Caki2 (cell line): ENCODE measurements at regions not wholly inside any gene's neighbourhood (a gene's known extent, or its start where the extent isn't known, plus 50 kb on each side); places are given as distances from the start of the nearest gene placed in this dataset.

ENCODE experiments used
- DNase-seq: peaks from one replicate; pipeline ENCODE4 v3.0.0-alpha.2; 2015; ENCODE audit warnings: low read depth
- in situ Hi-C: cut with HindIII; loops from 2 replicates; pipeline ENCODE4 v1.10.0; 2016; ENCODE audit warnings: low sequenced_read_pairs, low pct_unique_long_range_greater_than_20kb, mixed read lengths

GRCh38 chr22:27197618-27198017 is 540.2 kb downstream of the MIAT start:
- in situ Hi-C loops = no loop called here
- DNase-seq = no peak

DNA sequence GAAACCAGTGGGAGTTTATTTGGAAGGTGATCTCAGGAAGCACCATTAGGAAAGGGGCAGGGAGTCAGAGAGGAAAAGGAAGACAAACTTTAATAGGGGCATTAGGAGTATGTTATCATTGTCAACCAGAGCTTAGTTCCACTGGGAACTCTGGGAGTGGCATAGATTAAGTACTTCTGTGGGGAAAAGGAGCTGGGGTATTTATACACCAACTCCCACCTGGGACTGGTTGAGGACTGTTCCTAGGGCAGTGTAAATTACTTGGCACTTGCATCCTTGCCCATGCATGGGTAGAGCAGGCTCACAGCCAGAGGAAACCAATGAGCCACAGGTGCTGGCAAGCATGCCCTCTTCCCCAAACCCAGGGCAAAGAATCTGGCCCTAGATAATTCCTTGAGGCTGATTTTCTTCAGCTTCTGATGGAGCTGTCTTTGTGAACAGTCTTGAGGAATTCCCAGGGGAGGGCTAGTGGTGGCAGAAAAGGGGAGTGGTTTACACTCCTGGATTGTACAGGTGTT is 541.2 kb downstream of the MIAT start:
- DNase-seq = no peak
- in situ Hi-C loops = no loop called here

- in situ Hi-C loops = no loop called here
- DNase-seq = no peak
Measured at GRCh38 chr22:27199354-27199753, 542.0 kb downstream of the MIAT start.

GRCh38 chr22:27201276-27201675 is 543.9 kb downstream of the MIAT start:
- DNase-seq = no peak
- in situ Hi-C loops = no loop called here

GRCh38 chr22:27201741-27202140 is 544.4 kb downstream of the MIAT start:
- no peak for DNase-seq
- in situ Hi-C loops = no loop called here

DNA sequence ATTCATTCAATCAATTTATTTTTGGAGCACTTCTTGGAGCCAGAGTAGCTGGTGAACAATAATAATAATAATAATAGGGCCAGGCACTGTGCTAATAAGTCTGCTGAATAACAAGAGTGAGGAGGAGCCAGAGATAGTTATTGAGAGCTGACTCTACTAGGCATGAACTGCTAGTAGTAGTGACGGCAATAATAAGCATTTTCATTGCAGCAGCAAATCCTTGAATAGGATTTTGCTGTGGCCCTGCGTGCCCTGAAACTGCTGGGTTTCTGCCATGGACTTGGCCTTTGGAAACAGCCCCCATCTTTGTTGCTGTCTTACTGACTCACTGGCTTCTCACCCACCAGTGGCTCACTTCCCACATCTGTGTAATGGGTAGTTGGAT is 545.9 kb downstream of the MIAT start:
- no peak for DNase-seq
- in situ Hi-C loops = no loop called here

DNA sequence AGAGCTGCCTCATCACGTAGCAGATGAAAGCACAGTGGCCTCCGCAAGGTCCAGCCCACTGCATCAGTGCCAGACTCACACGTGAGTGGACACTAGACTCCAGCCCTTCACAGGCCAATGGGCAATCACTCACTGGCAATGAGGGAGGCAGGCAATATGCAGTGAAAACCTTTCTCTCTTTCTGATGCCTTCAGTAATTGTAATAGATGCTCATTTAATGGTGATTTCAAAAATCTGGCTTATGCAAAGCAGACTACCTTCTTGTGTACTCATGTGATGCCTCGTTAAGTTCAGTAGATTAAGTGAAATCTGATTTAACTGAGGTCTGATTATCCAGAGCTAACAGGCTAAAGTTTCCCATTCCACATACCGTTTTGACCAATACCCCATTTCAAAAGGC is 546.9 kb downstream of the MIAT start:
- no peak for DNase-seq
- in situ Hi-C loops = no loop called here

DNA sequence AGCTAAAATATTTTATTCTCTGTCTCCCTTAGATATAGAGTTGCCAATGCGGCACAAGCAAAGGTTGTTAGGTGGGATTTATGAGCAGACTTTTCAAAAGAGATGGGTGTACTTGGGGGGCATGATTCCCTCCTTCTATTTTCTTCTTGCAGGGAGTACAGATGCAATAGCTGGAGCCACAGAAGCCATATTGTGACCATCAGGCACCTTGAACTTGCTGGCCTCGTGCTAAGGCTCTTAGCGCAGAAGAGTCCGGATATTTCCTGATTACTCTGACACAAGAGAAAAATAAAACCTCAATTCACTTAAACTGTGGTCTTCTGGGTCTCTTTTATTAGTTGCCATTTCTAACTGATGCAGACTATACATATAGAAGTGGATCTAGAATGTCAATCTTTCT is 547.4 kb downstream of the MIAT start:
- in situ Hi-C loops = no loop called here
- no peak for DNase-seq

DNA sequence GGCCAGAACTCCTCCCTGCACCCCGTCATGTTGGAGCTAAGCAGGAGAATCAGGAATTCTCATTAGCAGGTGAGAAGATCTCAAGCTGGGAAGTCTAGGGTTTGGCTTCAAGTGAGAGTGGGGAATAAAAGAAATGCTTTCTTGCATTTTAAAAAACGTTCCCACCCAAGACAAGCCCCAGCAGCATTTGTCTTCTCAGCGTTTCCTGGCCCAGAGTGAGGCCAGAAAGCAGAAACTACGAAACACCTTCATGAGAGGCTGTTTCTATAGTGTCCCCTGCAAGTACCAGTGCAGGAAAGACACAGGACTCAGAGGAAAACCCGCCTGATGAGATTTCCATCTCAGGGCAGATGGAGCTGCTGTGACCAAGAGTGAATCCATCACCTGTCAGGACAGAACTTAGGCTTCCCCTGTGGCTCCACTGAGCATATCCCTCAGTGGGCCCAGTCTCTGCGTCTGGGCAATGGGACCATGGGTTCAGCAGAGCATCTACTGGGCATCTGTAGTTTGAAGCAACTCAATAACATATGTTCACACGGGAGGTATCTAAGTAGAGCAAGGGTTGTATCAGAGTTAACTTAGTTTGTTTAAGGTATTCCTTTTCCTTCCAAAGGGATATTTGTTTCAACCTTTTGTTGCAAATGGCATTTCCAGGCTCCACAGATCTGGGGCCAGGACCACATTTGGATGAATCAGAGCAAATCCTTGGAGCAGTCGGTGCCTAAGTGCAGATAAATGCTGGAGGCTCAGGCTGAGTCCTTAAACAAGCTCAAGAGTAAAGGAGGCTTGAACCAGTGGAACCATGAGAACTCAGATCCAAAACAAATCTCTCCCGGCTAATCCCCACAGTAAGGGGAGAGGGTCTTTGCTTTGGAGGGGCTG is 548.3 kb downstream of the MIAT start:
- DNase-seq = no peak
- in situ Hi-C loops = no loop called here

DNA sequence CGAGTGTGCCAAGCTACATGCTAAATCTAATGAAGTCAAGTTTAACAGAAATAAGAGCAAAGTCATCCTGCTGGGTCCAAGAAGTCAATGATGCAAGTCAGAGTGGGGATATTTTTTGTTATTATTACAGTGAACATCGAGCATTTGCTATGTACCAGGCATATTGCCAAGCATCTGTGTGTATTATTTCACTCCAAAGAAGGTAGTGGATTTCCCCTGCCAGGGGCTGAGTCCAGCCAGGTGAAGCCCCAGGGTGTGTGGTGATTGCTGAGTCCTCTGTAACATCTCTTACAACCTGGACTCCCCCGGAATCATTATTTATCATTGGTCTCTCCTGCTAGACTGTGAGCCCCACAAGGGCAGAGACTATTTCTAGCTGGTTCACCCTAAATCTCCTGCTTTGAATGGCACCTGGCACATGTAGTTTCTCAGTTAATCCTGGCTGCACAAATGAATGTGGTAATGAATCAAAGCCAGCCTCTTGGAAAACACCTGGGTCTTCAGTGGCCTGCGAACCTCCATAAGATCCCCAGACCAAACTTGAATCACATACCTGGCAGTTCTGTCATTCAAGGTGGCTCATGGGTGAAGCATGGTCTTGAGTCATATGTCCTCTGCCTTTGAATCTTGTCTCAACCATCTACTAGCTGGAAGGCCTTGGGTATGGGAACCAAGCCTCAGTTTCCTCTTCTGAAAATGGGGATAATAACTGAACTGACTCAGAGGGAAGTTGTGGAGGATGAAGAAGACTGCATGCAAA is 549.2 kb downstream of the MIAT start:
- DNase-seq = peak; percentile 61
- in situ Hi-C loops = no loop called here

GRCh38 chr22:27207266-27207665 is 549.9 kb downstream of the MIAT start:
- no peak for DNase-seq
- in situ Hi-C loops = no loop called here

DNA sequence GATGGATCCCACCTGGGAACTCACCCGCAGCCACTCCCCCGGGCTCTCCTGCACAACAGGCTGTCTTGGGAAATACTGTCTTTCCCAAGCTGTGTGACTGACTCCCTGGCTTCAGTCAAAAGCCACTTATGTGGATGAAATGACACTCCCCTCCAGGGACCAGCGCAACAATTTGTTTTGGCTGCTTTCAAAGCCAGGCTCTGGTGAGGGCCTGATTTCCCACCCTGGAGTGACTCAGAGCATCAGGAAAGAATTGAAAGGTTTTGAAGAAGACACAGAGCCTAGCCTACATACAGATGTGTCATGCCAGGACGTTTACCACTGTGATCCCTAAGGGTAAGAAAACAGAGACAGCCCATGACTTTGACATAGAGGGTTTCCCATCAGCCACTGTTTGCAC is 550.5 kb downstream of the MIAT start:
- DNase-seq = peak; percentile 62
- in situ Hi-C loops = no loop called here

GRCh38 chr22:27210111-27210730 is 552.8 kb downstream of the MIAT start:
- in situ Hi-C loops = no loop called here
- no peak for DNase-seq

GRCh38 chr22:27212102-27212501 is 554.7 kb downstream of the MIAT start:
- in situ Hi-C loops = no loop called here
- no peak for DNase-seq

DNA sequence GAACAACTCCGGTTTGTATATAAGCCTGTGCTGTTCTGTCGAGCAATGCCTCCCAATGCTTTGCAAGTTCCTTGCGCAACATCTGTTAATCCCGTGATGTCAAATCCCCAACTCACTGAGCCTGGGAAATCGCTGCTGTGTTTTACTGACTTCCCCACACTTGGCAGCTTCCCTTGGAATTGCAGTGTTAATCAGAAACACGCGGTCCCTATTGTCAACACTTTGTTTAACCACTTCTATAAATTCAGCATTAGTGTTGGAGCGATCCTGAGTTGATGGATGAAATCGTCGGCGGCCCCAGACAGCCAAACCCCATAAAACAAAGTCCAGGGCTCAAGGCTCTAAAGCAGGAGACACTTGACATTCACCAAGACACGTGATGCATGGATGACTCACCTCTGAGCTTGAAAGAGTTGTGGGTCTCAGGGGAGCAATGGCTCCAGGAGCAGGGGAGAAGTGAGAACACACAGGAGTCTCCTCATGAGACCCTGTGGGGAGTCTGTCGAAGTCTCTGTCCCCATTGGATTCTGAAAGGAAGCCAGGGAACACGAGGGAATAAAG is 555.3 kb downstream of the MIAT start:
- DNase-seq = peak; percentile 73
- in situ Hi-C loops = no loop called here

- DNase-seq = no peak
- in situ Hi-C loops = no loop called here
Measured at GRCh38 chr22:27213294-27213693, 555.9 kb downstream of the MIAT start.

- no peak for DNase-seq
- in situ Hi-C loops = no loop called here
Measured at GRCh38 chr22:27213766-27214581, 556.6 kb downstream of the MIAT start.

DNA sequence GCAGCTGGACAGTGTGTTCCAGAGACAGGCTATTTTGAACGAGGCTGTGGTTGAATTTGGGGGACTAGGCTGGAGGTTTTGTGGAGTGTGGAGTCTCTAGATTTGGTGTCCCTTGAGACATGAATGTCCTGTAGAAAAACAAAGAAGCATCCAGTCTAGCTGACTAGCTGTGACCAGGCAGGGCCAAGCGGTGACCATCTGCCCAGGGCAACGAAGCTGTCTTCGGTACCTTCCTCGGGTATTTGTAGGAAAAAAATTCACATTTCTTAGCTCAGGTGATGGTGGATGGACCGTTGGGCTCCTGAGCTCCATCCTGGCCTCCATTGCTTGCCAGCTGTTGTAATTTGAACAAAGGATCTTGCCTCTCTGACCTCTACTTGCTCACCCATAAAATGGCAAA is 557.3 kb downstream of the MIAT start:
- DNase-seq = no peak
- in situ Hi-C loops = no loop called here
